ENCODE measurements at regions not wholly inside any gene's neighbourhood (a gene's known extent, or its start where the extent isn't known, plus 50 kb on each side); places are given as distances from the start of the nearest gene placed in this dataset.

GRCh38 chr3:43170553-43170952 is 64.7 kb upstream of the POMGNT2 start:
- no peak for DNase-seq (ENCODE audit: low read depth)
- no peak overlapping the region for H3K4me3 ChIP-seq (ENCODE audit: low read depth, low read length)
- TF ChIP-seq MYC (IDR thresholded peaks at IDR 0.05; ENCODE audit: low read depth, low read length) = no peak
- TF ChIP-seq POLR2A (IDR thresholded peaks at IDR 0.05; ENCODE audit: extremely low read depth, insufficient read length) = no peak
- TF ChIP-seq, protein P1, sequence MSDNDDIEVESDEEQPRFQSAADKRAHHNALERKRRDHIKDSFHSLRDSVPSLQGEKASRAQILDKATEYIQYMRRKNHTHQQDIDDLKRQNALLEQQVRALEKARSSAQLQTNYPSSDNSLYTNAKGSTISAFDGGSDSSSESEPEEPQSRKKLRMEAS (IDR thresholded peaks at IDR 0.05; ENCODE audit: low read depth, low read length) = no peak
- TF ChIP-seq, protein P2, sequence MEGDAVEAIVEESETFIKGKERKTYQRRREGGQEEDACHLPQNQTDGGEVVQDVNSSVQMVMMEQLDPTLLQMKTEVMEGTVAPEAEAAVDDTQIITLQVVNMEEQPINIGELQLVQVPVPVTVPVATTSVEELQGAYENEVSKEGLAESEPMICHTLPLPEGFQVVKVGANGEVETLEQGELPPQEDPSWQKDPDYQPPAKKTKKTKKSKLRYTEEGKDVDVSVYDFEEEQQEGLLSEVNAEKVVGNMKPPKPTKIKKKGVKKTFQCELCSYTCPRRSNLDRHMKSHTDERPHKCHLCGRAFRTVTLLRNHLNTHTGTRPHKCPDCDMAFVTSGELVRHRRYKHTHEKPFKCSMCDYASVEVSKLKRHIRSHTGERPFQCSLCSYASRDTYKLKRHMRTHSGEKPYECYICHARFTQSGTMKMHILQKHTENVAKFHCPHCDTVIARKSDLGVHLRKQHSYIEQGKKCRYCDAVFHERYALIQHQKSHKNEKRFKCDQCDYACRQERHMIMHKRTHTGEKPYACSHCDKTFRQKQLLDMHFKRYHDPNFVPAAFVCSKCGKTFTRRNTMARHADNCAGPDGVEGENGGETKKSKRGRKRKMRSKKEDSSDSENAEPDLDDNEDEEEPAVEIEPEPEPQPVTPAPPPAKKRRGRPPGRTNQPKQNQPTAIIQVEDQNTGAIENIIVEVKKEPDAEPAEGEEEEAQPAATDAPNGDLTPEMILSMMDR (IDR thresholded peaks at IDR 0.05; ENCODE audit: low read depth, low read length) = no peak

DNA sequence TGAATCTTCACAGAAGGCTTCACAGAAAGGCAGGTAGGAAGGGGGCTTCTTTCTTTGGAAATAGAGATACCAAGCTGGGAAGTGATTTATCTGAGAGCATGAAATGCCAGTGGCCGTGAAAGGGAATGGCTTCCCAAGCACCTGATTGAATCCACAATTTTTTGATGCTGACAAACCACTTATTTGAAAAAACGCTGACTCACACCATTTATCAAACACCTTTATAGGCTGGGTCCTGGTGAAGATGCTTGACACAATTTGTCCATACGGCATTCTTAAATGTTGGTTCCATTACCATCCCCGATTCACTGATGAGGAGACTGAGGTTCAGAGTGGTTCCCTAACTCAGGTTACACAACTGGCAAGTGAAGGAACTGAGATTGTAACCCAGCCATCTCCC is 64.1 kb upstream of the POMGNT2 start:
- DNase-seq (ENCODE audit: low read depth) = no peak
- TF ChIP-seq, protein P1 (IDR thresholded peaks at IDR 0.05; ENCODE audit: low read depth, low read length) = no peak
- TF ChIP-seq, protein P2 (IDR thresholded peaks at IDR 0.05; ENCODE audit: low read depth, low read length) = no peak
- TF ChIP-seq POLR2A (IDR thresholded peaks at IDR 0.05; ENCODE audit: extremely low read depth, insufficient read length) (no peak), MYC (IDR thresholded peaks at IDR 0.05; ENCODE audit: low read depth, low read length) (no peak)
- no peak overlapping the region for H3K4me3 ChIP-seq (ENCODE audit: low read depth, low read length)

GRCh38 chr3:43166406-43166805 is 60.5 kb upstream of the POMGNT2 start:
- no peak for TF ChIP-seq POLR2A (IDR thresholded peaks at IDR 0.05; ENCODE audit: extremely low read depth, insufficient read length)
- TF ChIP-seq MYC (IDR thresholded peaks at IDR 0.05; ENCODE audit: low read depth, low read length) = no peak
- TF ChIP-seq, protein P1 (IDR thresholded peaks at IDR 0.05; ENCODE audit: low read depth, low read length) = no peak
- TF ChIP-seq, protein P2 (IDR thresholded peaks at IDR 0.05; ENCODE audit: low read depth, low read length) = no peak
- DNase-seq (ENCODE audit: low read depth) = no peak
- H3K4me3 ChIP-seq (ENCODE audit: low read depth, low read length) = no peak overlapping the region

- no peak overlapping the region for H3K4me3 ChIP-seq (ENCODE audit: low read depth, low read length)
- TF ChIP-seq, protein P2 (IDR thresholded peaks at IDR 0.05; ENCODE audit: low read depth, low read length) = no peak
- no peak for TF ChIP-seq MYC (IDR thresholded peaks at IDR 0.05; ENCODE audit: low read depth, low read length)
- TF ChIP-seq, protein P1 (IDR thresholded peaks at IDR 0.05; ENCODE audit: low read depth, low read length) = no peak
- TF ChIP-seq POLR2A (IDR thresholded peaks at IDR 0.05; ENCODE audit: extremely low read depth, insufficient read length) = no peak
- no peak for DNase-seq (ENCODE audit: low read depth)
Measured at GRCh38 chr3:43165786-43166185, 59.9 kb upstream of the POMGNT2 start.

DNA sequence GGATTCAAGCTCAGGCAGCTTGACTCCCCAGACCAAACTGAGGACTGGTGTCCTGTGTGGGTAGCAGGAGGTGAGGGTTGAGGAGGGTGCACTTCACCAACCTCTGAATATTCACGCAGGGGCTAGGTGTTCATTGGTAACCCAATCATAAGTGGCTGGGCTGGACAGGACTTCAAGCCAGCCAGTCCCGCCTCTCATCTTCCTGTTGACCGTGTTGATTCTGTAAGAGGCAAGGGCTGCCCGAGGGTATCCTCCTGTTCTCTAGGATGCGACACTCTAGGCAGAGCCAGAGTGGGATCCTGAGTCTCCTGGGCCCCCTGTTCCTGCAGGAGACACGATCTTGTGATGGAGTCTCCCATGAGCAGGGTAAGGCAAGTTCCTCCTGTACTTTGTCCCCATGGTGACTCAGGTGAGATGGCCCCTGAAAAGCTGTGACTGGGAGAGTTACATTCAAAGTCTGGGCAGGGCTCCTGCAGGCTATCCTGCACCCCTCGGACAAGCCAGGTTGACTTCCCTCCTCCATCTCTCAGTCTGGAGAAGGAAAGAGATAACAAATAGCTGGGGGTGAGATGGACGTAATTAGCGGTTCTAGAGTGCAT is 58.1 kb upstream of the POMGNT2 start:
- no peak overlapping the region for H3K4me3 ChIP-seq (ENCODE audit: low read depth, low read length)
- TF ChIP-seq, protein P2 (IDR thresholded peaks at IDR 0.05; ENCODE audit: low read depth, low read length) = no peak
- TF ChIP-seq MYC (IDR thresholded peaks at IDR 0.05; ENCODE audit: low read depth, low read length) = no peak
- no peak for TF ChIP-seq POLR2A (IDR thresholded peaks at IDR 0.05; ENCODE audit: extremely low read depth, insufficient read length)
- TF ChIP-seq, protein P1 (IDR thresholded peaks at IDR 0.05; ENCODE audit: low read depth, low read length) = no peak
- no peak for DNase-seq (ENCODE audit: low read depth)
